WTC11 (cell line): ENCODE measurements at regions not wholly inside any gene's neighbourhood (a gene's known extent, or its start where the extent isn't known, plus 50 kb on each side); places are given as distances from the start of the nearest gene placed in this dataset.

Experiments used
- ATAC-seq: fragments of 200-7000 bp; cut with Tn5 transposase; 2 replicates; pipeline ENCODE4 v1.10.0; 2021; ENCODE audit warnings: mild to moderate bottlenecking, moderate library complexity
- CTCF ChIA-PET: fragments of 300-600 bp; sonication (Branson Sonifier 250); formaldehyde crosslinking; loops from one replicate; lab custom pipeline; 2021; ENCODE audit warnings: antibody characterized with exemption; lab: Charles Lee
- POLR2A ChIA-PET: fragments of 350-600 bp; sonication (Branson Sonifier 250); formaldehyde crosslinking; loops from one replicate; lab custom pipeline; 2021; ENCODE audit warnings: antibody characterized with exemption; lab: Charles Lee
- DNase-seq: peaks from one replicate; pipeline ENCODE4 v3.0.0; 2021; ENCODE audit warnings: low spot score
- H3K27ac Mint-ChIP-seq: 2 replicates; pipeline ENCODE4 v1.8.0; 2021; ENCODE audit warnings: mixed read lengths
- H3K27me3 Mint-ChIP-seq: 2 replicates; pipeline ENCODE4 v1.8.0; 2021; ENCODE audit warnings: low read depth, mild to moderate bottlenecking, moderate library complexity, mixed read lengths
- H3K36me3 Mint-ChIP-seq: 2 replicates; pipeline ENCODE4 v1.8.0; 2021; ENCODE audit warnings: mixed read lengths
- H3K4me1 Mint-ChIP-seq: 2 replicates; pipeline ENCODE4 v1.8.0; 2022; ENCODE audit warnings: mixed read lengths
- H3K4me3 Mint-ChIP-seq: 2 replicates; pipeline ENCODE4 v1.8.0; 2021; ENCODE audit warnings: mild to moderate bottlenecking, moderate library complexity, mixed read lengths
- H3K9me3 Mint-ChIP-seq: 2 replicates; pipeline ENCODE4 v1.8.0; 2021; ENCODE audit warnings: mixed read lengths
- ESRRA ChIP-seq: sonication (generic); formaldehyde crosslinking; IDR thresholded peaks from 2 replicates; pipeline ENCODE4 v1.8.1; 2022; ENCODE audit warnings: mild to moderate bottlenecking, missing genetic modification reagents, borderline replicate concordance
- ETV6 ChIP-seq: sonication (generic); formaldehyde crosslinking; IDR thresholded peaks from 2 replicates; pipeline ENCODE4 v1.8.1; 2022; ENCODE audit warnings: mild to moderate bottlenecking, missing genetic modification reagents
- JAZF1 ChIP-seq: fragments of 250-450 bp; sonication (Bioruptor Pico); IDR thresholded peaks from 2 replicates; pipeline ENCODE4 v1.9.0; 2021; ENCODE audit warnings: moderate library complexity, mild to moderate bottlenecking, inconsistent platforms
- PRRX2 ChIP-seq: fragments of 250-450 bp; sonication (Bioruptor Pico); IDR thresholded peaks from 2 replicates; pipeline ENCODE4 v1.8.0; 2021; ENCODE audit warnings: mild to moderate bottlenecking
- ZBTB21 ChIP-seq: sonication (generic); formaldehyde crosslinking; IDR thresholded peaks from 2 replicates; pipeline ENCODE4 v1.8.1; 2023; ENCODE audit warnings: mild to moderate bottlenecking, missing genetic modification reagents, borderline replicate concordance
- ZNF416 ChIP-seq: fragments of 250-450 bp; sonication (Bioruptor Pico); IDR thresholded peaks from 2 replicates; pipeline ENCODE4 v1.9.0; 2021; ENCODE audit warnings: mild to moderate bottlenecking, inconsistent platforms
- TF ChIP-seq, protein P1 (sequence below): sonication (generic); formaldehyde crosslinking; IDR thresholded peaks from 2 replicates; pipeline ENCODE4 v1.8.1; 2022; ENCODE audit warnings: low read depth, mild to moderate bottlenecking, moderate library complexity, missing genetic modification reagents, borderline replicate concordance
- TF ChIP-seq, protein P2 (sequence below): sonication (generic); formaldehyde crosslinking; IDR thresholded peaks from 2 replicates; pipeline ENCODE4 v1.8.1; 2022; ENCODE audit warnings: low read depth, missing genetic modification reagents, borderline replicate concordance
- TF ChIP-seq, protein P3 (sequence below): sonication (generic); formaldehyde crosslinking; IDR thresholded peaks from 2 replicates; pipeline ENCODE4 v1.8.1; 2023; ENCODE audit warnings: mild to moderate bottlenecking, missing genetic modification reagents
- TF ChIP-seq, protein P4 (sequence below): sonication (generic); formaldehyde crosslinking; IDR thresholded peaks from 2 replicates; pipeline ENCODE4 v1.8.0; 2022; ENCODE audit warnings: mild to moderate bottlenecking, missing genetic modification reagents
- TF ChIP-seq, protein P5 (sequence below): sonication (generic); formaldehyde crosslinking; IDR thresholded peaks from 2 replicates; pipeline ENCODE4 v1.8.0; 2022; ENCODE audit warnings: missing genetic modification reagents
- TF ChIP-seq, protein P6 (sequence below): sonication (generic); formaldehyde crosslinking; conservative IDR thresholded peaks from 2 replicates; pipeline ENCODE4 v1.8.1; 2023; ENCODE audit warnings: mild to moderate bottlenecking, low read depth, missing genetic modification reagents, moderate library complexity

DNA sequence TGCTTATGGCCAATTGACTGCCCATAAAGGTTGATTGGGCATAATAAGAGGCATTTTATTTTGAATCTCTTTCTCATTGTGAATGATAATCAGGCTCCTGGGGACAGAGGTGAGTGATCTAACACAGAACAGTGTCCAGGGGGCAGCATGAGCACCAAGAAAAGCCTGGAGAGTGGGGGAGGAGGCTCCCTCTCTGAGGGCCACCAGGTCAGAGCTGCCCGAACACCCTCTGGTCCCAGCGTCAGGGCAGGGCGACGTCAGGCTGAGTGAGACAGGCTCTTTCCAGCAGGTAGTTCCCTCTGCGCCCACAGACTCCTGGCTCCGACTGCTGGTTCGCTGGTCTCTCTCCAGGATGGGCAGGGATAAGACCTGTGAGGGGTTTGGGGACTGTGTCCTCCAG is 250.2 kb upstream of the C1orf174 start (continued):
- TF ChIP-seq, protein P1, sequence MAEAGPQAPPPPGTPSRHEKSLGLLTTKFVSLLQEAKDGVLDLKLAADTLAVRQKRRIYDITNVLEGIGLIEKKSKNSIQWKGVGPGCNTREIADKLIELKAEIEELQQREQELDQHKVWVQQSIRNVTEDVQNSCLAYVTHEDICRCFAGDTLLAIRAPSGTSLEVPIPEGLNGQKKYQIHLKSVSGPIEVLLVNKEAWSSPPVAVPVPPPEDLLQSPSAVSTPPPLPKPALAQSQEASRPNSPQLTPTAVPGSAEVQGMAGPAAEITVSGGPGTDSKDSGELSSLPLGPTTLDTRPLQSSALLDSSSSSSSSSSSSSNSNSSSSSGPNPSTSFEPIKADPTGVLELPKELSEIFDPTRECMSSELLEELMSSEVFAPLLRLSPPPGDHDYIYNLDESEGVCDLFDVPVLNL (CRISPR knock-in tag), result no peak
- TF ChIP-seq ZNF416, result no peak

DNA sequence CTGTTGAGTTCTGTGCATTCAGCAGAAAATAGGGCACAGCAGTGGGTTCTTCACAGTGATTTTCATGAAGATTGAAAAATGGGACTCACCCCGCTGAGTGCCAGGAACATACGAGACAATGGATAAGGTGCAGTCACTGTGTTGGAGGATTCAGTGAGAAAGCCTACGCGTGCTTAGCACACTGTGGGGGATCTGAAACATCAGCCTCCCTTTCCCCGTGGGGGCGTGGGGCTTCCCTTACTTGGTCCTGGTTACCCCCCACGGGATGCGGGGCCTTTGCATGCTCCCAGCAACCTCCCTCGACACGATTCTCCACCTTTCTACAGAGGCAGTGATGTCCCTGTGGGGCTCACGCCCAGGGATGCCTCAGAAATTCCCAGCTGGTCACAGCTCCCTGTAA is 252.2 kb upstream of the C1orf174 start:
- ChIA-PET POLR2A (no interaction called here), CTCF (no interaction called here)
- Mint-ChIP-seq H3K27me3 (peaks cover 15% of the 10 kb centered on the region), H3K4me1 (no peaks in the 10 kb centered on the region), H3K27ac (no peak overlapping the region), H3K36me3 (peaks cover 59% of the 10 kb centered on the region), H3K9me3 (peaks cover 43% of the 10 kb centered on the region), H3K4me3 (no peak overlapping the region)
- ATAC-seq, result no peak
- TF ChIP-seq, protein P2, sequence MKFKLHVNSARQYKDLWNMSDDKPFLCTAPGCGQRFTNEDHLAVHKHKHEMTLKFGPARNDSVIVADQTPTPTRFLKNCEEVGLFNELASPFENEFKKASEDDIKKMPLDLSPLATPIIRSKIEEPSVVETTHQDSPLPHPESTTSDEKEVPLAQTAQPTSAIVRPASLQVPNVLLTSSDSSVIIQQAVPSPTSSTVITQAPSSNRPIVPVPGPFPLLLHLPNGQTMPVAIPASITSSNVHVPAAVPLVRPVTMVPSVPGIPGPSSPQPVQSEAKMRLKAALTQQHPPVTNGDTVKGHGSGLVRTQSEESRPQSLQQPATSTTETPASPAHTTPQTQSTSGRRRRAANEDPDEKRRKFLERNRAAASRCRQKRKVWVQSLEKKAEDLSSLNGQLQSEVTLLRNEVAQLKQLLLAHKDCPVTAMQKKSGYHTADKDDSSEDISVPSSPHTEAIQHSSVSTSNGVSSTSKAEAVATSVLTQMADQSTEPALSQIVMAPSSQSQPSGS, result no peak
- no peak for TF ChIP-seq JAZF1 (CRISPR knock-in tag)
- DNase-seq, result no peak

DNA sequence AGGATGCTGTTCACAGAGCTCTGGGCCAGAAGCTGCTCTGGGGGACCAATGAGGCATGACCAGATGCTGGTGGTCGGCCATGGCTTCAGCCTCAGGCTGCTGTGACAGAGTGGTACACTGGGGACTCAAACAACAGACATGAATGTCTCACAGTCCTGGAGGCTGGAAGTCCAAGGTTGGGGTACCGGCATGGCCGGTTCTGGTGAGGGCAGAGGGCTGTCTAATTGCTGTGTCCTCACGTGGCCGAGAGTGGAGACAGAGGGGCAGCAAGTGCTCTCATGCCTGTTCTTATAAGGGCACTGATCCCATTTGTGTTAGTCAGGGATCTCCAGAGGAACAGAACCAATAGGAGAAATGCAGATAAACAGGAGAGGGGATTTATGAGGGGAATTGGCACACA is 253.5 kb upstream of the C1orf174 start:
- no peaks in the 10 kb centered on the region for H3K4me1 Mint-ChIP-seq
- POLR2A ChIA-PET, result no interaction called here
- no peak for DNase-seq
- peaks cover 7% of the 10 kb centered on the region for H3K27me3 Mint-ChIP-seq
- H3K36me3 Mint-ChIP-seq, result peaks cover 59% of the 10 kb centered on the region
- ATAC-seq, result no peak
- H3K9me3 Mint-ChIP-seq, result peaks cover 47% of the 10 kb centered on the region
- TF ChIP-seq, protein P3, sequence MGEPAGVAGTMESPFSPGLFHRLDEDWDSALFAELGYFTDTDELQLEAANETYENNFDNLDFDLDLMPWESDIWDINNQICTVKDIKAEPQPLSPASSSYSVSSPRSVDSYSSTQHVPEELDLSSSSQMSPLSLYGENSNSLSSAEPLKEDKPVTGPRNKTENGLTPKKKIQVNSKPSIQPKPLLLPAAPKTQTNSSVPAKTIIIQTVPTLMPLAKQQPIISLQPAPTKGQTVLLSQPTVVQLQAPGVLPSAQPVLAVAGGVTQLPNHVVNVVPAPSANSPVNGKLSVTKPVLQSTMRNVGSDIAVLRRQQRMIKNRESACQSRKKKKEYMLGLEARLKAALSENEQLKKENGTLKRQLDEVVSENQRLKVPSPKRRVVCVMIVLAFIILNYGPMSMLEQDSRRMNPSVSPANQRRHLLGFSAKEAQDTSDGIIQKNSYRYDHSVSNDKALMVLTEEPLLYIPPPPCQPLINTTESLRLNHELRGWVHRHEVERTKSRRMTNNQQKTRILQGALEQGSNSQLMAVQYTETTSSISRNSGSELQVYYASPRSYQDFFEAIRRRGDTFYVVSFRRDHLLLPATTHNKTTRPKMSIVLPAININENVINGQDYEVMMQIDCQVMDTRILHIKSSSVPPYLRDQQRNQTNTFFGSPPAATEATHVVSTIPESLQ, result no peak
- TF ChIP-seq ETV6 (CRISPR knock-in tag) (no peak), ZBTB21 (CRISPR knock-in tag) (no peak), PRRX2 (CRISPR knock-in tag) (no peak), ESRRA (CRISPR knock-in tag) (no peak)
- TF ChIP-seq, protein P4, sequence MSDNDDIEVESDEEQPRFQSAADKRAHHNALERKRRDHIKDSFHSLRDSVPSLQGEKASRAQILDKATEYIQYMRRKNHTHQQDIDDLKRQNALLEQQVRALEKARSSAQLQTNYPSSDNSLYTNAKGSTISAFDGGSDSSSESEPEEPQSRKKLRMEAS (CRISPR knock-in tag), result no peak
- TF ChIP-seq, protein P5, sequence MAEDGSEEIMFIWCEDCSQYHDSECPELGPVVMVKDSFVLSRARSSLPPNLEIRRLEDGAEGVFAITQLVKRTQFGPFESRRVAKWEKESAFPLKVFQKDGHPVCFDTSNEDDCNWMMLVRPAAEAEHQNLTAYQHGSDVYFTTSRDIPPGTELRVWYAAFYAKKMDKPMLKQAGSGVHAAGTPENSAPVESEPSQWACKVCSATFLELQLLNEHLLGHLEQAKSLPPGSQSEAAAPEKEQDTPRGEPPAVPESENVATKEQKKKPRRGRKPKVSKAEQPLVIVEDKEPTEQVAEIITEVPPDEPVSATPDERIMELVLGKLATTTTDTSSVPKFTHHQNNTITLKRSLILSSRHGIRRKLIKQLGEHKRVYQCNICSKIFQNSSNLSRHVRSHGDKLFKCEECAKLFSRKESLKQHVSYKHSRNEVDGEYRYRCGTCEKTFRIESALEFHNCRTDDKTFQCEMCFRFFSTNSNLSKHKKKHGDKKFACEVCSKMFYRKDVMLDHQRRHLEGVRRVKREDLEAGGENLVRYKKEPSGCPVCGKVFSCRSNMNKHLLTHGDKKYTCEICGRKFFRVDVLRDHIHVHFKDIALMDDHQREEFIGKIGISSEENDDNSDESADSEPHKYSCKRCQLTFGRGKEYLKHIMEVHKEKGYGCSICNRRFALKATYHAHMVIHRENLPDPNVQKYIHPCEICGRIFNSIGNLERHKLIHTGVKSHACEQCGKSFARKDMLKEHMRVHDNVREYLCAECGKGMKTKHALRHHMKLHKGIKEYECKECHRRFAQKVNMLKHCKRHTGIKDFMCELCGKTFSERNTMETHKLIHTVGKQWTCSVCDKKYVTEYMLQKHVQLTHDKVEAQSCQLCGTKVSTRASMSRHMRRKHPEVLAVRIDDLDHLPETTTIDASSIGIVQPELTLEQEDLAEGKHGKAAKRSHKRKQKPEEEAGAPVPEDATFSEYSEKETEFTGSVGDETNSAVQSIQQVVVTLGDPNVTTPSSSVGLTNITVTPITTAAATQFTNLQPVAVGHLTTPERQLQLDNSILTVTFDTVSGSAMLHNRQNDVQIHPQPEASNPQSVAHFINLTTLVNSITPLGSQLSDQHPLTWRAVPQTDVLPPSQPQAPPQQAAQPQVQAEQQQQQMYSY (CRISPR knock-in tag), result no peak
- TF ChIP-seq, protein P6, sequence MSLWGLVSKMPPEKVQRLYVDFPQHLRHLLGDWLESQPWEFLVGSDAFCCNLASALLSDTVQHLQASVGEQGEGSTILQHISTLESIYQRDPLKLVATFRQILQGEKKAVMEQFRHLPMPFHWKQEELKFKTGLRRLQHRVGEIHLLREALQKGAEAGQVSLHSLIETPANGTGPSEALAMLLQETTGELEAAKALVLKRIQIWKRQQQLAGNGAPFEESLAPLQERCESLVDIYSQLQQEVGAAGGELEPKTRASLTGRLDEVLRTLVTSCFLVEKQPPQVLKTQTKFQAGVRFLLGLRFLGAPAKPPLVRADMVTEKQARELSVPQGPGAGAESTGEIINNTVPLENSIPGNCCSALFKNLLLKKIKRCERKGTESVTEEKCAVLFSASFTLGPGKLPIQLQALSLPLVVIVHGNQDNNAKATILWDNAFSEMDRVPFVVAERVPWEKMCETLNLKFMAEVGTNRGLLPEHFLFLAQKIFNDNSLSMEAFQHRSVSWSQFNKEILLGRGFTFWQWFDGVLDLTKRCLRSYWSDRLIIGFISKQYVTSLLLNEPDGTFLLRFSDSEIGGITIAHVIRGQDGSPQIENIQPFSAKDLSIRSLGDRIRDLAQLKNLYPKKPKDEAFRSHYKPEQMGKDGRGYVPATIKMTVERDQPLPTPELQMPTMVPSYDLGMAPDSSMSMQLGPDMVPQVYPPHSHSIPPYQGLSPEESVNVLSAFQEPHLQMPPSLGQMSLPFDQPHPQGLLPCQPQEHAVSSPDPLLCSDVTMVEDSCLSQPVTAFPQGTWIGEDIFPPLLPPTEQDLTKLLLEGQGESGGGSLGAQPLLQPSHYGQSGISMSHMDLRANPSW (CRISPR knock-in tag), result no peak
- no peak overlapping the region for H3K27ac Mint-ChIP-seq
- CTCF ChIA-PET, result no interaction called here
- H3K4me3 Mint-ChIP-seq, result no peak overlapping the region
